DMS114 treated with DMSO at 0.1 percent for 48 hours (cell line): ENCODE measurements at regions not wholly inside any gene's neighbourhood (a gene's known extent, or its start where the extent isn't known, plus 50 kb on each side); places are given as distances from the start of the nearest gene placed in this dataset.

ENCODE experiments used
- DNase-seq: peaks from one replicate; lab custom pipeline; 2025; ENCODE audit not compliant: unreplicated experiment; lab: John Stamatoyannopoulos, UW

- DNase-seq, result no peak
Observed at GRCh38 chr2:57549642-57550102, 496.9 kb upstream of the VRK2 start.

GRCh38 chr2:57550912-57551311 lies 495.7 kb upstream of the VRK2 start:
- no peak for DNase-seq

GRCh38 chr2:57552885-57553284 lies 493.7 kb upstream of the VRK2 start:
- DNase-seq, result no peak

GRCh38 chr2:57554348-57554747 lies 492.3 kb upstream of the VRK2 start:
- no peak for DNase-seq

GRCh38 chr2:57558312-57558711 lies 488.3 kb upstream of the VRK2 start:
- no peak for DNase-seq

GRCh38 chr2:57562495-57562894 lies 484.1 kb upstream of the VRK2 start:
- no peak for DNase-seq

GRCh38 chr2:57563015-57563414 lies 483.6 kb upstream of the VRK2 start:
- DNase-seq, result no peak

- no peak for DNase-seq
Observed at GRCh38 chr2:57567245-57567644, 479.4 kb upstream of the VRK2 start.

GRCh38 chr2:57569396-57569795 lies 477.2 kb upstream of the VRK2 start:
- DNase-seq, result no peak

GRCh38 chr2:57570961-57571360 lies 475.6 kb upstream of the VRK2 start:
- DNase-seq, result no peak

- DNase-seq, result no peak
Observed at GRCh38 chr2:57575700-57576268, 470.8 kb upstream of the VRK2 start.

- no peak for DNase-seq
Observed at GRCh38 chr2:57576983-57577382, 469.6 kb upstream of the VRK2 start.

GRCh38 chr2:57597940-57598339 lies 448.7 kb upstream of the VRK2 start:
- no peak for DNase-seq

GRCh38 chr2:57598551-57598950 lies 448.1 kb upstream of the VRK2 start:
- DNase-seq, result no peak

- DNase-seq, result no peak
Observed at GRCh38 chr2:57602733-57603132, 443.9 kb upstream of the VRK2 start.

GRCh38 chr2:57614988-57615387 lies 431.6 kb upstream of the VRK2 start:
- no peak for DNase-seq

- DNase-seq, result no peak
Observed at GRCh38 chr2:57615855-57616556, 430.6 kb upstream of the VRK2 start.

- DNase-seq, result no peak
Observed at GRCh38 chr2:57617318-57617717, 429.3 kb upstream of the VRK2 start.

GRCh38 chr2:57621122-57621663 lies 425.4 kb upstream of the VRK2 start:
- DNase-seq, result no peak

GRCh38 chr2:57622009-57622408 lies 424.6 kb upstream of the VRK2 start:
- DNase-seq, result no peak

- no peak for DNase-seq
Observed at GRCh38 chr2:57656198-57656597, 390.4 kb upstream of the VRK2 start.

GRCh38 chr2:57669570-57669969 lies 377.0 kb upstream of the VRK2 start:
- DNase-seq, result no peak

- DNase-seq, result no peak
Observed at GRCh38 chr2:57674025-57674424, 372.6 kb upstream of the VRK2 start.
